Stimulated activated naive CD8-positive, alpha-beta T cell treated with anti-CD3 and anti-CD28 coated beads, Interleukin-15, Interleukin-2, amounts not matched to agents 100 ng/mL and 50 ng/mL, for 24 hours (primary cell): ENCODE measurements at regions not wholly inside any gene's neighbourhood (a gene's known extent, or its start where the extent isn't known, plus 50 kb on each side); places are given as distances from the start of the nearest gene placed in this dataset.
"Not testable (repeated sequence)": the region's sequence is repeated elsewhere in the genome, so short reads cannot be mapped to it uniquely, and the experiment has no call there.

ENCODE experiments used
- H3K27ac Mint-ChIP-seq: one replicate; pipeline ENCODE4 v1.8.0; 2021; ENCODE audit warnings: mild to moderate bottlenecking, mixed read lengths
- H3K27me3 Mint-ChIP-seq: one replicate; pipeline ENCODE4 v1.8.0; 2021; ENCODE audit warnings: mixed read lengths
- H3K36me3 Mint-ChIP-seq: one replicate; pipeline ENCODE4 v1.8.0; 2021; ENCODE audit warnings: low read depth, mixed read lengths
- H3K4me1 Mint-ChIP-seq: one replicate; pipeline ENCODE4 v1.8.0; 2021; ENCODE audit warnings: low read depth, mixed read lengths
- H3K4me3 Mint-ChIP-seq: one replicate; pipeline ENCODE4 v1.8.0; 2021; ENCODE audit warnings: mild to moderate bottlenecking, mixed read lengths
- H3K9me3 Mint-ChIP-seq: one replicate; pipeline ENCODE4 v1.8.0; 2021; ENCODE audit warnings: mixed read lengths

- Mint-ChIP-seq H3K36me3 (no peaks in the 10 kb centered on the region), H3K27me3 (peaks cover 22% of the 10 kb centered on the region), H3K4me1 (no peaks in the 10 kb centered on the region), H3K4me3 (no peak overlapping the region), H3K9me3 (peaks cover 1% of the 10 kb centered on the region), H3K27ac (no peak overlapping the region)
Observed at GRCh38 chr3:193948459-193948858, 187.5 kb upstream of the HES1 start.

- peaks cover 34% of the 10 kb centered on the region for H3K27me3 Mint-ChIP-seq
- H3K27ac Mint-ChIP-seq: no peak overlapping the region
- no peak overlapping the region for H3K4me3 Mint-ChIP-seq
- no peaks in the 10 kb centered on the region for H3K4me1 Mint-ChIP-seq
- H3K9me3 Mint-ChIP-seq: peaks cover 29% of the 10 kb centered on the region
- peaks cover 6% of the 10 kb centered on the region for H3K36me3 Mint-ChIP-seq
Observed at GRCh38 chr3:193951859-193952258, 184.1 kb upstream of the HES1 start.

DNA sequence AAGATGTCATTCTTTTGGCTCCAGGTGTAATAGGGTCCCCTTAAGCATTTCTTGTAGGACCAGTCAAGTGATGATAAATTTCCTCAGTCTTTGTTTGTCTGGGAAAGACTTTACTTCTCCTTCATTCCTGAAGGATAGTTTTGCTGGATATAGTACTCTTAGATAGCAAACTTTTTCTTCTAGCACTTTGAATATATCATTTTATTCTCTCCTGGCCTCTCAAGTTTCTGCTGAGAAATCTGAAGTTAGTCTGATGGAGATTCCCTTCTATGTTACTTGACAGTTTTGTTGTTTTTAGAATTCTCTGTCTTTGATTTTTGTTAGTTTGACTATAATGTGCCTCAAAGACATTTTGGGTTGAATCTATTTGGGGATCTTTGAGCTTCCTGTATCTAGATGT, 181.2 kb upstream of the HES1 start:
- peaks cover 6% of the 10 kb centered on the region for H3K36me3 Mint-ChIP-seq

GRCh38 chr3:193955719-193956118, 180.2 kb upstream of the HES1 start:
- no peak overlapping the region for H3K27ac Mint-ChIP-seq
- peaks cover 6% of the 10 kb centered on the region for H3K36me3 Mint-ChIP-seq
- H3K9me3 Mint-ChIP-seq: peaks cover 29% of the 10 kb centered on the region
- peaks cover 51% of the 10 kb centered on the region for H3K27me3 Mint-ChIP-seq
- H3K4me3 Mint-ChIP-seq: no peak overlapping the region
- H3K4me1 Mint-ChIP-seq: no peaks in the 10 kb centered on the region

More for the DNA sequence above, 181.2 kb upstream of the HES1 start:
- Mint-ChIP-seq H3K27me3 (peaks cover 43% of the 10 kb centered on the region), H3K4me3 (no peak overlapping the region), H3K27ac (no peak overlapping the region), H3K4me1 (no peaks in the 10 kb centered on the region), H3K9me3 (peaks cover 29% of the 10 kb centered on the region)

DNA sequence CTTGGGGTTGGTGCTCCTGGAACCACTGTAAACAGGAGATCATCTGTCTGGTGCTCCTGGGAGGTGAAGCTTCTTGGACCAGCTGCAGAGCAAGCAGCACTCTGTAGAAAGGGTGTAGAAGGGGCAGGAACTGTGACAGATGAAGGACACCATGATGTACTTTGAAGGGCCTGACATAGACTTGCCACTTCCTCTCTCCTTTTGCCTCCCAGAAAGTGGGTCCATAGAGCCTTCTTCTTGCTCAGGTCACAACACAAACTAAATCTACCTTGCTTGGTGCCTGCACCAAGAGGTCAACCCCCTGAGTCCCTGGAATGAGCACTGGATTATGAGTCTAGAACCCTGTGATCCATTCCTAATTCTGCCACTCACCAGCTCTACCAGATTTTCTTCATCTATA, 176.1 kb upstream of the HES1 start:
- peaks cover 22% of the 10 kb centered on the region for H3K4me1 Mint-ChIP-seq

GRCh38 chr3:193960487-193961274, 175.3 kb upstream of the HES1 start:
- peaks cover 7% of the 10 kb centered on the region for H3K9me3 Mint-ChIP-seq
- H3K4me1 Mint-ChIP-seq: peaks cover 25% of the 10 kb centered on the region
- H3K4me3 Mint-ChIP-seq: no peak overlapping the region
- no peaks in the 10 kb centered on the region for H3K36me3 Mint-ChIP-seq
- H3K27me3 Mint-ChIP-seq: peaks cover 73% of the 10 kb centered on the region
- H3K27ac Mint-ChIP-seq: no peak overlapping the region

More for the DNA sequence above, 176.1 kb upstream of the HES1 start:
- H3K9me3 Mint-ChIP-seq: peaks cover 13% of the 10 kb centered on the region
- H3K27ac Mint-ChIP-seq: no peak overlapping the region
- no peak overlapping the region for H3K4me3 Mint-ChIP-seq
- peaks cover 67% of the 10 kb centered on the region for H3K27me3 Mint-ChIP-seq
- H3K36me3 Mint-ChIP-seq: no peaks in the 10 kb centered on the region

GRCh38 chr3:193962986-193963685, 172.8 kb upstream of the HES1 start:
- Mint-ChIP-seq H3K27me3 (peaks cover 76% of the 10 kb centered on the region), H3K27ac (peak overlapping the region; percentile 70), H3K4me3 (no peak overlapping the region), H3K36me3 (no peaks in the 10 kb centered on the region), H3K9me3 (no peaks in the 10 kb centered on the region), H3K4me1 (peaks cover 25% of the 10 kb centered on the region)

DNA sequence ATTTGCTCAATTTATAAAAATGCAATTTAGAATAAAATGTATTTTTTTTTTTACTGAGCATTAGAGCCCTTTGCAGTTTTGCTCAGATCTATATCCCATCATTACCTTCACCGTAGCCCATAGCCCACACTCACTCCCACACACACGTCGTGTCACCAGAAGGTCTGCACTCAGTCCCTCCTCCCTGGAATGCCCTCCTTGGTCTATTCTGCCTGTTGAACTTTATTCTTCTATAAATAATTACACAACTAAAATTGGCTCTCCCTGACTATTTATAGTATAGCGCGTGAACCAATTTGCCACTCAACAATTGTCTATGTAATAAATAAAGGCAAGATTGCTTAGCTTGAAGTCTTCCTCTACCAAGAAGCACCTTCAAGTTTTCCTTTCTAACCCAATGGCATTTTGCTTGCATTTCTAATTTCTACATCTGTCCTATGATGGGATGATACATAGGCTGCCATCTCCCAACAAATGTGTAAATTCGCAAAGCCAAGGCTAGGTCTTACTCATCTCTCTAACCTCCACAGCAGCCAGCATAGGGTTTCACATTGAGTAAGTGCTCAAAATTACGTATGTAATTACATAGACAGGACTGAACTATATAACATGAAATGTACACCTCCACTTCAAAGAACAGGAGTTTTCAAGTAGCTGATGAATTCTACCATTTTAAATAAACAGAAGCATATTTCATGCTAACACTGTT, 172.0 kb upstream of the HES1 start:
- Mint-ChIP-seq H3K4me1 (peaks cover 25% of the 10 kb centered on the region), H3K9me3 (no peaks in the 10 kb centered on the region), H3K27ac (peak overlapping the region; percentile 66), H3K36me3 (no peaks in the 10 kb centered on the region), H3K27me3 (peaks cover 76% of the 10 kb centered on the region), H3K4me3 (no peak overlapping the region)

GRCh38 chr3:193964517-193964880, 171.4 kb upstream of the HES1 start:
- H3K27me3 Mint-ChIP-seq: peaks cover 73% of the 10 kb centered on the region
- H3K27ac Mint-ChIP-seq: no peak overlapping the region
- no peaks in the 10 kb centered on the region for H3K9me3 Mint-ChIP-seq
- H3K4me3 Mint-ChIP-seq: no peak overlapping the region
- H3K36me3 Mint-ChIP-seq: no peaks in the 10 kb centered on the region
- H3K4me1 Mint-ChIP-seq: peaks cover 25% of the 10 kb centered on the region

- H3K36me3 Mint-ChIP-seq: no peaks in the 10 kb centered on the region
- H3K9me3 Mint-ChIP-seq: no peaks in the 10 kb centered on the region
- H3K27ac Mint-ChIP-seq: no peak overlapping the region
- no peak overlapping the region for H3K4me3 Mint-ChIP-seq
- H3K4me1 Mint-ChIP-seq: peaks cover 37% of the 10 kb centered on the region
- peaks cover 69% of the 10 kb centered on the region for H3K27me3 Mint-ChIP-seq
Observed at GRCh38 chr3:193968380-193968974, 167.5 kb upstream of the HES1 start.

- H3K27ac Mint-ChIP-seq, H3K9me3 Mint-ChIP-seq, H3K36me3 Mint-ChIP-seq, H3K4me3 Mint-ChIP-seq: not testable (repeated sequence)
- H3K27me3 Mint-ChIP-seq: peaks cover 73% of the 10 kb centered on the region
- H3K4me1 Mint-ChIP-seq: peaks cover 21% of the 10 kb centered on the region
Observed at GRCh38 chr3:193970131-193970772, 165.7 kb upstream of the HES1 start.

GRCh38 chr3:193970773-193971206, 165.2 kb upstream of the HES1 start:
- H3K27ac Mint-ChIP-seq: peak overlapping the region; percentile 42
- peaks cover 73% of the 10 kb centered on the region for H3K27me3 Mint-ChIP-seq
- H3K4me3 Mint-ChIP-seq: peak overlapping the region; percentile 51

GRCh38 chr3:193971261-193971751, 164.6 kb upstream of the HES1 start:
- Mint-ChIP-seq H3K9me3 (no peaks in the 10 kb centered on the region), H3K27ac (peak overlapping the region; percentile 42)

More at GRCh38 chr3:193970773-193971206, 165.2 kb upstream of the HES1 start:
- Mint-ChIP-seq H3K36me3 (no peaks in the 10 kb centered on the region), H3K4me1 (peaks cover 21% of the 10 kb centered on the region), H3K9me3 (no peaks in the 10 kb centered on the region)

DNA sequence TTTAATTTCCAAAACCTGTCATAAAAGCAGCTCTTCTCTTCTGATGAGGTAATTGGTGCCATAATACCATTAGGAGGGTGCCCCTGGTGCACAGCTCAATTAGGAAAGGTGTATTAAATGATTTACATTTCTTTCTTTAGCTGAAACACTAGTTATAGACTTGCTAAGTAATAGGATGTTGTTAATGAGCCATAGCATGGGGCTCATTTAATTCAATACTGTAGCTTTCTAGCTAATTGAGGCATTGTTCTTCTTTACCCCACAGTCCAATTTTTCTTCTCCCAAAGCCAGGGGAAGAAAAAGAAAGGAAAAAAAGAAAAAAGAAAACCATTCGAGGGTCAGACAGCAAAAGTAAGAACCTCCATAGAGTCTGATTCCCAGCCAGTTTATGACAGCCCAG, 164.0 kb upstream of the HES1 start:
- H3K9me3 Mint-ChIP-seq: no peaks in the 10 kb centered on the region
- H3K4me3 Mint-ChIP-seq: no peak overlapping the region
- H3K27me3 Mint-ChIP-seq: peaks cover 65% of the 10 kb centered on the region
- no peaks in the 10 kb centered on the region for H3K36me3 Mint-ChIP-seq
- peaks cover 21% of the 10 kb centered on the region for H3K4me1 Mint-ChIP-seq
- H3K27ac Mint-ChIP-seq: no peak overlapping the region

More at GRCh38 chr3:193971261-193971751, 164.6 kb upstream of the HES1 start:
- Mint-ChIP-seq H3K36me3 (no peaks in the 10 kb centered on the region), H3K4me3 (peak overlapping the region; percentile 51), H3K4me1 (peaks cover 21% of the 10 kb centered on the region), H3K27me3 (peaks cover 70% of the 10 kb centered on the region)
